Endothelial cell of hepatic sinusoid (primary cell): ENCODE measurements at regions not wholly inside any gene's neighbourhood (a gene's known extent, or its start where the extent isn't known, plus 50 kb on each side); places are given as distances from the start of the nearest gene placed in this dataset.
"Not testable (repeated sequence)": the region's sequence is repeated elsewhere in the genome, so short reads cannot be mapped to it uniquely, and the experiment has no call there.

Experiments
- in situ Hi-C: cut with HindIII; loops from 2 replicates; pipeline ENCODE4 v1.10.0; 2017; ENCODE audit warnings: low sequenced_read_pairs

- in situ Hi-C loops, result no loop called here
These were observed 85.7 kb upstream of the ARRDC3 start for GRCh38 chr5:91468651-91469422.

GRCh38 chr5:91464886-91465646 lies 81.9 kb upstream of the ARRDC3 start:
- in situ Hi-C loops, result no loop called here

- in situ Hi-C loops, result loop anchor here (5.0 kb wide), 1 partner anchor 35 kb away; no protein-coding TSS in a partner anchor
These were observed 74.6 kb upstream of the ARRDC3 start for GRCh38 chr5:91457681-91458058.

GRCh38 chr5:91456928-91457680 lies 74.0 kb upstream of the ARRDC3 start:
- in situ Hi-C loops, result loop anchor here (5.0 kb wide), 1 partner anchor 35 kb away; no protein-coding TSS in a partner anchor

- in situ Hi-C loops, result no loop called here
These were observed 66.0 kb upstream of the ARRDC3 start for GRCh38 chr5:91449083-91449482.

- in situ Hi-C loops, result not testable (repeated sequence)
These were observed 65.0 kb upstream of the ARRDC3 start for GRCh38 chr5:91448079-91448478.

- in situ Hi-C loops, result not testable (repeated sequence)
These were observed 63.8 kb upstream of the ARRDC3 start for GRCh38 chr5:91446880-91447279.

- in situ Hi-C loops, result no loop called here
These were observed 60.8 kb upstream of the ARRDC3 start for GRCh38 chr5:91443761-91444467.

- in situ Hi-C loops, result no loop called here
These were observed 59.9 kb upstream of the ARRDC3 start for GRCh38 chr5:91443023-91443422.

- in situ Hi-C loops, result no loop called here
These were observed 58.0 kb upstream of the ARRDC3 start for GRCh38 chr5:91441082-91441481.

GRCh38 chr5:91438871-91439270 lies 55.8 kb upstream of the ARRDC3 start:
- in situ Hi-C loops, result no loop called here

GRCh38 chr5:91436241-91436640 lies 53.1 kb upstream of the ARRDC3 start:
- in situ Hi-C loops, result no loop called here

- in situ Hi-C loops, result no loop called here
These were observed 51.2 kb upstream of the ARRDC3 start for GRCh38 chr5:91434348-91434747.

GRCh38 chr5:91433861-91434260 lies 50.7 kb upstream of the ARRDC3 start:
- in situ Hi-C loops, result no loop called here
